GM21529 (cell line): ENCODE measurements at regions not wholly inside any gene's neighbourhood (a gene's known extent, or its start where the extent isn't known, plus 50 kb on each side); places are given as distances from the start of the nearest gene placed in this dataset.

Source experiments
- ATAC-seq: cut with Tn5 transposase; IDR thresholded peaks from one replicate; pipeline ENCODE4 v1.9.1; 2021; ENCODE audit not compliant: unreplicated experiment

- no peak for ATAC-seq
Observed at GRCh38 chr21:24050231-24050630, 1557.0 kb downstream of the MRPL39 start.

GRCh38 chr21:24046829-24047443 is 1560.3 kb downstream of the MRPL39 start:
- ATAC-seq: no peak

GRCh38 chr21:24045775-24046215 is 1561.5 kb downstream of the MRPL39 start:
- no peak for ATAC-seq

- ATAC-seq: no peak
Observed at GRCh38 chr21:24045373-24045772, 1561.9 kb downstream of the MRPL39 start.

- ATAC-seq: no peak
Observed at GRCh38 chr21:24042687-24043086, 1564.6 kb downstream of the MRPL39 start.

- ATAC-seq: no peak
Observed at GRCh38 chr21:24032709-24033232, 1574.5 kb downstream of the MRPL39 start.

- ATAC-seq: no peak
Observed at GRCh38 chr21:24027396-24027795, 1579.9 kb downstream of the MRPL39 start.

- ATAC-seq: no peak
Observed at GRCh38 chr21:24025101-24025500, 1582.2 kb downstream of the MRPL39 start.

GRCh38 chr21:24023936-24024335 is 1583.3 kb downstream of the MRPL39 start:
- no peak for ATAC-seq

GRCh38 chr21:24023402-24023801 is 1583.9 kb downstream of the MRPL39 start:
- ATAC-seq: no peak

- ATAC-seq: no peak
Observed at GRCh38 chr21:24014381-24014780, 1592.9 kb downstream of the MRPL39 start.

- ATAC-seq: no peak
Observed at GRCh38 chr21:24011087-24011486, 1596.2 kb downstream of the MRPL39 start.

GRCh38 chr21:24007592-24007991 is 1599.7 kb downstream of the MRPL39 start:
- no peak for ATAC-seq

- no peak for ATAC-seq
Observed at GRCh38 chr21:23986987-23987386, 1620.3 kb downstream of the MRPL39 start.

GRCh38 chr21:23986214-23986613 is 1621.1 kb downstream of the MRPL39 start:
- ATAC-seq: no peak

GRCh38 chr21:23982546-23982945 is 1624.7 kb downstream of the MRPL39 start:
- no peak for ATAC-seq

GRCh38 chr21:23977971-23978370 is 1629.3 kb downstream of the MRPL39 start:
- ATAC-seq: no peak

GRCh38 chr21:23968722-23969647 is 1638.3 kb downstream of the MRPL39 start:
- ATAC-seq: peak; percentile 91

- no peak for ATAC-seq
Observed at GRCh38 chr21:23968008-23968407, 1639.3 kb downstream of the MRPL39 start.

GRCh38 chr21:23963454-23963853 is 1643.8 kb downstream of the MRPL39 start:
- no peak for ATAC-seq

- no peak for ATAC-seq
Observed at GRCh38 chr21:23960769-23961168, 1646.5 kb downstream of the MRPL39 start.
